Adrenal gland (tissue), 9 donors: ENCODE measurements at regions not wholly inside any gene's neighbourhood (a gene's known extent, or its start where the extent isn't known, plus 50 kb on each side); places are given as distances from the start of the nearest gene placed in this dataset.
"Not testable (repeated sequence)": the region's sequence is repeated elsewhere in the genome, so short reads cannot be mapped to it uniquely, and the experiment has no call there.

ENCODE experiments used
- DNase-seq, 7 donors: peaks; one replicate each; pipeline ENCODE4 v3.0.0-alpha.2; 2019 to 2020
- H3K27ac ChIP-seq, 5 donors: fragments of 200-600 bp; sonication (generic) in 4 of 5; 1 replicate in 3 of 5; 2 replicates in 2 of 5; pipeline versions ENCODE4 v1.5.1 to v1.8.0; 2016 to 2020; ENCODE audit warnings: mild to moderate bottlenecking in 1 of 5
- H3K27me3 ChIP-seq: fragments of 200-600 bp; 2 replicates; pipeline ENCODE4 v1.8.0; 2021
- H3K36me3 ChIP-seq, 2 donors: fragments of 200-600 bp; replicated peaks in 1 of 2; 1 replicate in 1 of 2; 2 replicates in 1 of 2; pipeline versions ENCODE4 v1.5.1 to v1.8.0; 2018 to 2022
- H3K4me1 ChIP-seq, 2 donors: fragments of 200-600 bp; replicated peaks in 1 of 2; 1 replicate in 1 of 2; 2 replicates in 1 of 2; pipeline versions ENCODE4 v1.5.1 to v1.8.0; 2018 to 2021
- H3K4me3 ChIP-seq, 4 donors: fragments of 200-600 bp; sonication (generic) in 3 of 4; one replicate each; pipeline ENCODE4 v1.5.1; 2016 to 2018
- H3K9me3 ChIP-seq, 3 donors: fragments of 200-600 bp; sonication (generic) in 1 of 3; replicated peaks in 1 of 3; 1 replicate in 2 of 3; 2 replicates in 1 of 3; pipeline versions ENCODE4 v1.5.1 to v1.8.0; 2016 to 2021
- CTCF ChIP-seq, 6 experiments: fragments of 450-650 bp in 4 of 6; fragments of 200-600 bp in 2 of 6; sonication (generic) in 1 of 6; IDR thresholded peaks; 1 replicate in 5 of 6; 2 replicates in 1 of 6; pipeline versions ENCODE4 v1.5.1 to v1.8.0; 2016 to 2021; ENCODE audit warnings: antibody characterized with exemption in 6 of 6, mild to moderate bottlenecking in 2 of 6, moderate library complexity in 1 of 6
- POLR2A ChIP-seq, 2 donors: fragments of 450-650 bp; IDR thresholded peaks; one replicate each; pipeline ENCODE4 v1.6.1; 2017; ENCODE audit warnings: antibody characterized with exemption in 2 of 2, mild to moderate bottlenecking in 2 of 2, moderate library complexity in 1 of 2
- WGBS, 4 donors: extraction: QIAGEN DNeasy Blood & Tissue Kit in 2 of 4; methylation state at CpG; one replicate each; pipeline versions ENCODE4 v1.1.5 to v1.1.7; 2013 to 2017; 5-methylcytosine and 5-hydroxymethylcytosine counted together
- intact Hi-C, 2 donors: fragments of 100-400 bp; cut with DNase I; formaldehyde crosslinking; loops; one replicate each; pipeline versions ENCODE4 v1.14.1 to v1.15.0; 2022 to 2023
- donor health status: healthy with polysubstance abuse.
- donor health status: Bipolar disorder and iron deficiency.
- donor health status: DM: yes; HTN: yes; CAD: no.
- donor health status: DM: no; HTN: no; CAD: no.
- donor health status: DM: no; HTN: no; CAD: no.

- Histone ChIP-seq H3K9me3 (no peaks in the 10 kb centered on the region), H3K36me3 (no peaks in the 10 kb centered on the region), H3K27ac (no peak overlapping the region), H3K4me3 (no peak overlapping the region), H3K27me3 (no peaks in the 10 kb centered on the region), H3K4me1 (no peaks in the 10 kb centered on the region)
- intact Hi-C loops, result no loop called here
- DNase-seq, result no peak
- WGBS, 4 donors, result 66 to 72% (median 69%) methylated on average over 1 of the region's 1 CpG
- TF ChIP-seq POLR2A (IDR thresholded peaks at IDR 0.05) (no peak), CTCF (IDR thresholded peaks at IDR 0.05) (no peak)
Measured at GRCh38 chr6:119760046-119760445, 410.5 kb upstream of the MAN1A1 start.

GRCh38 chr6:119758385-119758784, 408.8 kb upstream of the MAN1A1 start:
- intact Hi-C loops, result no loop called here
- Histone ChIP-seq H3K4me1 (no peaks in the 10 kb centered on the region), H3K4me3 (no peak overlapping the region), H3K9me3 (no peaks in the 10 kb centered on the region), H3K27ac (no peak overlapping the region), H3K36me3 (no peaks in the 10 kb centered on the region), H3K27me3 (no peaks in the 10 kb centered on the region)
- WGBS, 4 donors, result 83 to 90% (median 87%) methylated on average over 2 to 3 of the region's 3 CpGs
- no peak for DNase-seq
- no peak for TF ChIP-seq CTCF (IDR thresholded peaks at IDR 0.05)
- no peak for TF ChIP-seq POLR2A (IDR thresholded peaks at IDR 0.05)

- Histone ChIP-seq H3K4me3 (no peak overlapping the region), H3K9me3 (no peaks in the 10 kb centered on the region), H3K4me1 (no peaks in the 10 kb centered on the region), H3K27me3 (no peaks in the 10 kb centered on the region), H3K27ac (no peak overlapping the region), H3K36me3 (no peaks in the 10 kb centered on the region)
- intact Hi-C loops, result no loop called here
- no peak for DNase-seq
- TF ChIP-seq CTCF (IDR thresholded peaks at IDR 0.05) (no peak), POLR2A (IDR thresholded peaks at IDR 0.05) (no peak)
- 52 to 94% (median 87%) methylated on average over 2 of the region's 2 CpGs for WGBS, 4 donors
Measured at GRCh38 chr6:119757467-119757866, 407.9 kb upstream of the MAN1A1 start.

GRCh38 chr6:119749335-119749734, 399.8 kb upstream of the MAN1A1 start:
- 68 to 88% (median 77%) methylated on average over 4 of the region's 4 CpGs for WGBS, 4 donors

GRCh38 chr6:119748535-119748934, 399.0 kb upstream of the MAN1A1 start:
- H3K4me1 ChIP-seq, DNase-seq, H3K27me3 ChIP-seq, H3K4me3 ChIP-seq, H3K27ac ChIP-seq, H3K9me3 ChIP-seq, H3K36me3 ChIP-seq: not testable (repeated sequence)
- intact Hi-C loops, result loop anchor here in 1 of 2 donors (10.0 kb wide), 1 partner anchor 1076 kb away; no protein-coding TSS in a partner anchor
- 73 to 80% (median 76%) methylated on average over 3 of the region's 3 CpGs for WGBS, 4 donors

More at GRCh38 chr6:119749335-119749734, 399.8 kb upstream of the MAN1A1 start:
- intact Hi-C loops, result loop anchor here in 1 of 2 donors (10.0 kb wide), 1 partner anchor 1075 kb away; no protein-coding TSS in a partner anchor
- no peak for DNase-seq
- no peaks in the 10 kb centered on the region for H3K4me1 ChIP-seq
- no peaks in the 10 kb centered on the region for H3K9me3 ChIP-seq
- H3K27me3 ChIP-seq, result no peaks in the 10 kb centered on the region
- H3K27ac ChIP-seq, result no peak overlapping the region
- no peaks in the 10 kb centered on the region for H3K36me3 ChIP-seq
- no peak overlapping the region for H3K4me3 ChIP-seq
- TF ChIP-seq CTCF (IDR thresholded peaks at IDR 0.05) (no peak), POLR2A (IDR thresholded peaks at IDR 0.05) (no peak)
